SK-N-SH (cell line): ENCODE measurements at regions not wholly inside any gene's neighbourhood (a gene's known extent, or its start where the extent isn't known, plus 50 kb on each side); places are given as distances from the start of the nearest gene placed in this dataset.

Experiments used
- CTCF ChIA-PET: fragments of 300-600, 350-600 bp; formaldehyde crosslinking; extraction: SDS; loops from one replicate; lab custom pipeline; 2021; lab: Yijun Ruan, JAX
- POLR2A ChIA-PET: fragments of 350-600 bp; sonication (Branson Sonifier 250); formaldehyde crosslinking; extraction: SDS; loops from one replicate; lab custom pipeline; 2020; ENCODE audit warnings: antibody characterized with exemption, inconsistent platforms; lab: Yijun Ruan, JAX
- DNase-seq: peaks from one replicate; pipeline ENCODE4 v3.0.0; 2012
- H2AFZ ChIP-seq: fragments of 200-600 bp; sonication (generic); 2 replicates; pipeline ENCODE4 v1.8.1; 2016; ENCODE audit warnings: antibody characterized with exemption, mild to moderate bottlenecking, low read depth
- H3F3A ChIP-seq: fragments of 200-600 bp; sonication (generic); replicated peaks from 2 replicates; pipeline ENCODE3; 2016; ENCODE audit warnings: antibody characterized with exemption, mild to moderate bottlenecking; ENCODE audit not compliant: insufficient read depth
- H3K27ac ChIP-seq, 2 experiments: fragments of 200-500 bp in 1 of 2; fragments of 200-600 bp in 1 of 2; sonication (Bioruptor generic) in 1 of 2; sonication (generic), shearing (Covaris generic) in 1 of 2; 2 replicates each; pipeline versions ENCODE4 v1.5.1 to v1.6.1; 2014 to 2016; ENCODE audit warnings: low read depth in 2 of 2, inconsistent platforms in 1 of 2, low read length in 1 of 2, mild to moderate bottlenecking in 1 of 2, mixed read lengths in 1 of 2
- H3K27me3 ChIP-seq: fragments of 200-600 bp; sonication (generic), shearing (Covaris generic); 2 replicates; pipeline ENCODE4 v1.6.1; 2016; ENCODE audit warnings: mixed run types; ENCODE audit not compliant: insufficient read depth
- H3K36me3 ChIP-seq, 2 experiments: fragments of 200-500 bp in 1 of 2; fragments of 200-600 bp in 1 of 2; sonication (Bioruptor generic) in 1 of 2; sonication (generic) in 1 of 2; replicated peaks in 1 of 2; 2 replicates each; pipeline versions ENCODE3 to v1.5.1; 2014 to 2016; ENCODE audit warnings: low read length in 1 of 2, mild to moderate bottlenecking in 1 of 2; ENCODE audit not compliant: insufficient read depth in 2 of 2, control insufficient read depth in 1 of 2
- H3K4me1 ChIP-seq, 2 experiments: fragments of 200-500 bp in 1 of 2; fragments of 200-600 bp in 1 of 2; sonication (Bioruptor generic) in 1 of 2; sonication (generic), shearing (Covaris generic) in 1 of 2; 2 replicates each; pipeline versions ENCODE4 v1.5.1 to v1.6.1; 2014 to 2016; ENCODE audit warnings: low read depth in 1 of 2, low read length in 1 of 2, mixed run types in 1 of 2; ENCODE audit not compliant: insufficient read depth in 2 of 2, control insufficient read depth in 1 of 2
- H3K4me2 ChIP-seq: fragments of 200-600 bp; sonication (generic), shearing (Covaris generic); 2 replicates; pipeline ENCODE4 v1.6.1; 2017; ENCODE audit warnings: mixed run types
- H3K4me3 ChIP-seq, 2 experiments: fragments of 200-500 bp in 1 of 2; fragments of 200-600 bp in 1 of 2; sonication (Bioruptor generic) in 1 of 2; sonication (generic), shearing (Covaris generic) in 1 of 2; 2 replicates each; pipeline versions ENCODE4 v1.5.1 to v1.8.1; 2014 to 2016; ENCODE audit warnings: low read depth in 2 of 2, inconsistent platforms in 1 of 2, low read length in 1 of 2, mild to moderate bottlenecking in 1 of 2, mixed read lengths in 1 of 2, moderate library complexity in 1 of 2
- H3K79me2 ChIP-seq: fragments of 200-600 bp; sonication (generic); 2 replicates; pipeline ENCODE4 v1.8.1; 2017; ENCODE audit warnings: mild to moderate bottlenecking; ENCODE audit not compliant: insufficient read depth
- H3K9ac ChIP-seq: fragments of 200-600 bp; sonication (generic); 2 replicates; pipeline ENCODE4 v1.6.1; 2017; ENCODE audit warnings: mixed run types
- H3K9me2 ChIP-seq: fragments of 200-600 bp; sonication (generic); 2 replicates; pipeline ENCODE4 v1.6.1; 2017; ENCODE audit warnings: mixed run types
- H3K9me3 ChIP-seq: fragments of 200-600 bp; sonication (generic); 2 replicates; pipeline ENCODE4 v1.6.1; 2017; ENCODE audit warnings: mixed run types, mild to moderate bottlenecking, moderate library complexity
- H4K20me1 ChIP-seq: fragments of 200-600 bp; sonication (generic); 2 replicates; pipeline ENCODE4 v1.6.1; 2017; ENCODE audit warnings: mild to moderate bottlenecking, mixed run types; ENCODE audit not compliant: insufficient read depth
- CTCF ChIP-seq: fragments of 200-600 bp; sonication (generic); IDR thresholded peaks from 2 replicates; pipeline ENCODE4 v1.6.1; 2017; ENCODE audit warnings: antibody characterized with exemption, mild to moderate bottlenecking, moderate library complexity
- EP300 ChIP-seq, 2 experiments: IDR thresholded peaks; 2 replicates each; pipeline versions ENCODE4 v1.4.0 to v1.6.1; 2012; ENCODE audit warnings: borderline replicate concordance in 1 of 2, low read depth in 1 of 2, low read length in 1 of 2
- EZH2phosphoT487 ChIP-seq: fragments of 200-600 bp; sonication (generic); IDR thresholded peaks from 2 replicates; pipeline ENCODE4 v1.6.1; 2017; ENCODE audit warnings: low read depth, mixed run types, mild to moderate bottlenecking, antibody characterized with exemption, moderate library complexity, borderline replicate concordance
- FOSL2 ChIP-seq: IDR thresholded peaks from 2 replicates; pipeline ENCODE4 v1.4.0; 2012; ENCODE audit warnings: low read depth, mild to moderate bottlenecking, moderate library complexity, borderline replicate concordance
- FOXJ3 ChIP-seq: sonication (generic); formaldehyde crosslinking; IDR thresholded peaks from 2 replicates; pipeline ENCODE4 v1.5.1; 2020; ENCODE audit warnings: mild to moderate bottlenecking, missing genetic modification reagents
- GATA2 ChIP-seq: sonication (generic); formaldehyde crosslinking; IDR thresholded peaks from 2 replicates; pipeline ENCODE4 v1.5.0; 2020; ENCODE audit warnings: mild to moderate bottlenecking, missing genetic modification reagents
- IRF3 ChIP-seq: fragments of 150-350 bp; IDR thresholded peaks from 2 replicates; pipeline ENCODE4 v1.6.1; 2016; ENCODE audit warnings: mild to moderate bottlenecking, low read depth, low read length
- MEF2A ChIP-seq: IDR thresholded peaks from 2 replicates; pipeline ENCODE4 v1.4.0; 2012; ENCODE audit warnings: low read depth, borderline replicate concordance
- MXI1 ChIP-seq: IDR thresholded peaks from 2 replicates; pipeline ENCODE4 v1.6.1; 2012; ENCODE audit warnings: mild to moderate bottlenecking, low read depth, low read length, improper control_type of control experiment
- POLR2AphosphoS5 ChIP-seq: IDR thresholded peaks from 2 replicates; pipeline ENCODE4 v1.6.1; 2012; ENCODE audit warnings: low read depth, low read length
- RCOR1 ChIP-seq: fragments of 150-350 bp; IDR thresholded peaks from 2 replicates; pipeline ENCODE4 v1.6.1; 2017; ENCODE audit warnings: antibody characterized with exemption, low read length
- REST ChIP-seq: IDR thresholded peaks from 2 replicates; pipeline ENCODE4 v1.6.1; 2012; ENCODE audit warnings: mild to moderate bottlenecking, low read depth, low read length, moderate library complexity
- RFX5 ChIP-seq: IDR thresholded peaks from 2 replicates; pipeline ENCODE4 v1.6.1; 2012; ENCODE audit warnings: mild to moderate bottlenecking, improper control_type of control experiment, low read length
- SIN3A ChIP-seq: IDR thresholded peaks from 2 replicates; pipeline ENCODE4 v1.6.1; 2012; ENCODE audit warnings: low read depth, mild to moderate bottlenecking, low read length, moderate library complexity, borderline replicate concordance
- TCF12 ChIP-seq: IDR thresholded peaks from 2 replicates; pipeline ENCODE4 v1.4.0; 2012
- TEAD4 ChIP-seq: IDR thresholded peaks from 2 replicates; pipeline ENCODE4 v1.4.0; 2012; ENCODE audit warnings: mild to moderate bottlenecking, borderline replicate concordance; ENCODE audit not compliant: insufficient read depth
- YY1 ChIP-seq: IDR thresholded peaks from 2 replicates; pipeline ENCODE4 v1.4.0; 2012; ENCODE audit warnings: low read depth, mild to moderate bottlenecking
- WGBS: methylation state at CpG from one replicate; pipeline ENCODE4 v1.1.6; 2017; ENCODE audit warnings: low lambda C conversion rate; 5-methylcytosine and 5-hydroxymethylcytosine counted together

GRCh38 chr3:86711634-86712033 is 279.3 kb downstream of the VGLL3 start (continued):
- no peak for TF ChIP-seq CTCF

- WGBS = 3% methylated on average over 5 of the region's 7 CpGs
Measured at GRCh38 chr3:86708893-86709292, 282.1 kb downstream of the VGLL3 start.

More at GRCh38 chr3:86708893-86709292, 282.1 kb downstream of the VGLL3 start:
- TF ChIP-seq MXI1 = no peak
- no peak for TF ChIP-seq TEAD4
- TF ChIP-seq TCF12 = no peak
- TF ChIP-seq FOXJ3 (CRISPR knock-in tag) = no peak
- TF ChIP-seq REST = no peak
- no peak for TF ChIP-seq RCOR1
- TF ChIP-seq RFX5 = no peak
- no peak for TF ChIP-seq MEF2A
- TF ChIP-seq EP300 (IDR thresholded peaks at IDR 0.05; ENCODE audit: borderline replicate concordance in 1 of 2, low read depth in 1 of 2, low read length in 1 of 2) = no peak
- no peak for TF ChIP-seq SIN3A
- TF ChIP-seq IRF3 = no peak
- TF ChIP-seq EZH2phosphoT487 = no peak
- no peak for TF ChIP-seq FOSL2
- TF ChIP-seq GATA2 = no peak
- TF ChIP-seq POLR2AphosphoS5 = no peak
- no peak for TF ChIP-seq YY1
- TF ChIP-seq, all 33 proteins: peak for 0
- no peak overlapping the region for H2AFZ ChIP-seq
- no peaks in the 10 kb centered on the region for H3K36me3 ChIP-seq
- no peaks in the 10 kb centered on the region for H4K20me1 ChIP-seq
- no peak overlapping the region for H3K9ac ChIP-seq
- no peaks in the 10 kb centered on the region for H3K9me3 ChIP-seq
- no peaks in the 10 kb centered on the region for H3K4me1 ChIP-seq
- H3K4me3 ChIP-seq = no peak overlapping the region
- no peaks in the 10 kb centered on the region for H3F3A ChIP-seq
- ChIA-PET POLR2A (no interaction called here), CTCF (no interaction called here)
- H3K9me2 ChIP-seq = no peaks in the 10 kb centered on the region
- no peak overlapping the region for H3K27ac ChIP-seq
- H3K79me2 ChIP-seq = no peaks in the 10 kb centered on the region
- H3K27me3 ChIP-seq = peaks cover 3% of the 10 kb centered on the region; the same call in 1 of the 2 replicates
- DNase-seq = no peak
- no peak overlapping the region for H3K4me2 ChIP-seq
